ENCODE measurements at regions not wholly inside any gene's neighbourhood (a gene's known extent, or its start where the extent isn't known, plus 50 kb on each side); places are given as distances from the start of the nearest gene placed in this dataset.
"Not testable (repeated sequence)": the region's sequence is repeated elsewhere in the genome, so short reads cannot be mapped to it uniquely, and the experiment has no call there.

DNA sequence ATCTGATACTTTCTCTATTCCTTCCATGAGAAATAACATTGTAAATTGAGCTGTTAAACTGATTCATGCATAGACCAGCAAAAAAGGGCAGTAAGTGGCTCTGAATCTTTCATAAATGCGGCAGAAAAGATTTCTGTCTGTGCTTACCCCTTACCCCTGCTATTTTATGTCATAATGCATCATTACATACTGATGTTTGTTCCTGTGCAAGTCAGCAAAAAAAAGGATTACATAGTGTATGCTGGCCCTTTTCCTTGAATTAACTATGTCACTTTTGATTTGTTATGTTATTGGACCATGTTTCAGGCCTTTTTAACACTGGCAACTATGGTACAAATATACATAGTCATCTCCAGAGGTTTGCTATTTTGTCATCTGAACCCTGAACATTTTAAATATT lies 2159.7 kb downstream of the PCDH7 start:
- Histone ChIP-seq H3K4me3 (ENCODE audit: low read length) (no peak overlapping the region), H3K9ac (ENCODE audit: low read length) (no peak overlapping the region), H3K36me3 (ENCODE audit: control insufficient read depth, insufficient read depth, low read length, severe bottlenecking) (no peaks in the 10 kb centered on the region), H3K27me3 (replicated peaks; ENCODE audit: control insufficient read depth, insufficient read depth, low read length) (no peaks in the 10 kb centered on the region), H3K4me1 (ENCODE audit: control insufficient read depth, insufficient read depth, low read length) (peaks cover 9% of the 10 kb centered on the region), H3K9me3 (ENCODE audit: control insufficient read depth, low read length) (no peaks in the 10 kb centered on the region)
- no peak for DNase-seq (ENCODE audit: low read depth)

DNA sequence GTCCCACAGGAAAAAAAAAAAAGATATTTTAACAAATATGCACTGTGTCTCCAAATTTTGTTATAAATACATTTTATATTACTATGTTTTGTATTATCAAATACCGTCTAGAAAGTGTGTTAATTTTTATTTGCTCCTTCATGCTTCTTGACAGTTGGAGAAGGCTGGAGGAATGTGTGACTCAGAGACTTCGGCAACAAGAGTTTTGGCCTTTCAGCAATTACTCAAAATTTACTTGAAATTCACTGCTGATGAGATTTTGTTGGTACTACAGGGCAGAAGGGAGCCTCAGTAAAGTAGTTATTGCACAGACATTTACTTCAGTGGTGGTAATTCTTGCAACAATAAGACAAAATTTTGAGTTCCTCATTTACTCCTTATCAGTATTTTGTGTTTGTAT lies 2164.0 kb downstream of the PCDH7 start:
- H3K4me3 ChIP-seq (ENCODE audit: low read length), result peak overlapping the region; percentile 30
- no peaks in the 10 kb centered on the region for H3K36me3 ChIP-seq (ENCODE audit: control insufficient read depth, insufficient read depth, low read length, severe bottlenecking)
- H3K9ac ChIP-seq (ENCODE audit: low read length), result no peak overlapping the region
- H3K27me3 ChIP-seq (replicated peaks; ENCODE audit: control insufficient read depth, insufficient read depth, low read length), result no peaks in the 10 kb centered on the region
- H3K9me3 ChIP-seq (ENCODE audit: control insufficient read depth, low read length), result no peaks in the 10 kb centered on the region
- peak; percentile 22 for DNase-seq (ENCODE audit: low read depth)
- peaks cover 9% of the 10 kb centered on the region for H3K4me1 ChIP-seq (ENCODE audit: control insufficient read depth, insufficient read depth, low read length)

DNA sequence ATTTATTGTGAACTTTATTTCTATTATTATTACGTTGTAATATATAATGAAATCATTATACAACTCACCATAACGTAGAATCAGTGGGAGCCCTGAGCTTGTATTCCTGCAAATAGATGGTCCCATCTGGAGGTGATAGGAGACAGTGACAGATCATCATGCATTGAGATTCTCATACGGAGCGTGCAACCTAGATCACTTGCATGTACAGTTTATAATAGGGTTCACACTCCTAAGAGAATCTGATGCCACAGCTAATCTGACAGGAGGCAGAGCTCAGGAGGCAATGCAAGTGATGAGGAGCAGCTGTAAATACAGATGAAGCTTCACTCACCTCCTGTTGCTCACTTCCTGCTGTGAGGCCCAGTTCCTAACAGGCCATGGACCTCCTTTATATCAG lies 2170.2 kb downstream of the PCDH7 start:
- no peak for DNase-seq (ENCODE audit: low read depth)
- Histone ChIP-seq H3K4me1 (ENCODE audit: control insufficient read depth, insufficient read depth, low read length) (no peaks in the 10 kb centered on the region), H3K4me3 (ENCODE audit: low read length) (no peak overlapping the region), H3K27me3 (replicated peaks; ENCODE audit: control insufficient read depth, insufficient read depth, low read length) (no peaks in the 10 kb centered on the region), H3K36me3 (ENCODE audit: control insufficient read depth, insufficient read depth, low read length, severe bottlenecking) (no peaks in the 10 kb centered on the region), H3K9me3 (ENCODE audit: control insufficient read depth, low read length) (no peaks in the 10 kb centered on the region), H3K9ac (ENCODE audit: low read length) (no peak overlapping the region)

DNA sequence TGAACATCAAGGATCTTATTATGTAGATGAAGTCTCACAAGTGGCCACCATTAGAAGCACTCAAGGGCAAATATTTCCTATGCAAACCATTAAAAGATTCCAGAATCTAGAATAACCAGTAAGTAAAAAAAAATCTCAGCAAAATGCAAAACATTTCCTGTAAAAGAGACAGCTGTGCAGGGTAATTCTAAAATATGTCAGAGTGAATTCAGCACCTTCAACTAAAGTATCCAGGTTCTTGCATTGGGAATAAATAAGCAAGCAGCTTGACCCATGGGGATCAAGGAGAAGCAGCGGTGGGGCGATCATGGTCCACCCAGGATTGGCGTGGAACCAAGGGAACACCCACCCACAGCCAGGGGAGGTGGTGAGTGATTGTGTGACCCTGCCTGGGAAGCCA lies 2188.9 kb downstream of the PCDH7 start:
- H3K36me3 ChIP-seq (ENCODE audit: control insufficient read depth, insufficient read depth, low read length, severe bottlenecking), result no peaks in the 10 kb centered on the region
- no peak overlapping the region for H3K4me3 ChIP-seq (ENCODE audit: low read length)
- DNase-seq (ENCODE audit: low read depth), result no peak
- H3K9ac ChIP-seq (ENCODE audit: low read length), result no peak overlapping the region
- H3K27me3 ChIP-seq (replicated peaks; ENCODE audit: control insufficient read depth, insufficient read depth, low read length), result no peaks in the 10 kb centered on the region
- H3K9me3 ChIP-seq (ENCODE audit: control insufficient read depth, low read length), result peaks cover 13% of the 10 kb centered on the region
- no peaks in the 10 kb centered on the region for H3K4me1 ChIP-seq (ENCODE audit: control insufficient read depth, insufficient read depth, low read length)

DNA sequence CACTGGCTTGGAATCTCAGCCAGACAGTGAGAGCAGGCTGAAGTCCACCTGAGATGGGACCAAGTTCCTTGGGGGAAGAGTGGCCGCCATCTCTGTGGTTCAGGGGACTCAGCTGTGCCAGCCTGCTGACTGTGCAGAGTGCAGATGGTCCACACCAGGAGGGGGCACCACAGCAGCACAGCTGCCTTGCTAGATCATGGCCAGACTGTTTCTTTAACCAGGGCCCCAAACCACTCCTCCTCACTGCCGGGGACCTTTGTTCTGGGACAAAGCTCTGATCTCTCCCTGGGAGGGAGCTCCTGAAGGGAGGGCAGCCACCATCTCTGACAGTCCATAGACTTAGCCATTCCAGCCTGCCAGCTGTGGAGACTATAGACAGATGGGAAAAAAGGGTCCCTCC lies 2189.6 kb downstream of the PCDH7 start:
- Histone ChIP-seq H3K36me3 (ENCODE audit: control insufficient read depth, insufficient read depth, low read length, severe bottlenecking) (no peaks in the 10 kb centered on the region), H3K9ac (ENCODE audit: low read length) (no peak overlapping the region), H3K9me3 (ENCODE audit: control insufficient read depth, low read length) (peaks cover 13% of the 10 kb centered on the region), H3K27me3 (replicated peaks; ENCODE audit: control insufficient read depth, insufficient read depth, low read length) (no peaks in the 10 kb centered on the region), H3K4me1 (ENCODE audit: control insufficient read depth, insufficient read depth, low read length) (no peaks in the 10 kb centered on the region), H3K4me3 (ENCODE audit: low read length) (no peak overlapping the region)
- no peak for DNase-seq (ENCODE audit: low read depth)

DNA sequence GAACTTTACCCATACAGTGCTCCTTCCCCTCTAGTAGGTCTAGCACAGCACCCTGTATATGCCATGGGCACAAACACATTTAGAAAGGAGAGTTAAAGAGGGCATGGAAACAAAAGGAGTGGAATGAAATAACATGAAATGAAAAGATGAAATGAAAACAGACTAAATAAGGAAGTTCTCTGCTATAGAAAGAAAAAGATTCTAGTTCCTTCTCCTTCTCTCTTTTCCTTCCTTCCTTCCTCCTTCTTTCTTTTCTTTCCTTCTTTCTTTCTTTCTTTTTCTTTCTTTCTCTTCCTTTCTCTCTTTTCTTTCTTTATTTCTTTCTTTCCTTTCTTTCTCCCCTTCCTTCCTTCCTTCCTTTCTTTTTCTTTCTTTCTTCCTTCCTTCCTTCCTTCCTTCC lies 2197.4 kb downstream of the PCDH7 start:
- DNase-seq (ENCODE audit: low read depth), result no peak
- Histone ChIP-seq H3K9me3 (ENCODE audit: control insufficient read depth, low read length) (no peaks in the 10 kb centered on the region), H3K4me1 (ENCODE audit: control insufficient read depth, insufficient read depth, low read length) (no peaks in the 10 kb centered on the region), H3K4me3 (ENCODE audit: low read length) (no peak overlapping the region), H3K9ac (ENCODE audit: low read length) (no peak overlapping the region), H3K36me3 (ENCODE audit: control insufficient read depth, insufficient read depth, low read length, severe bottlenecking) (no peaks in the 10 kb centered on the region), H3K27me3 (replicated peaks; ENCODE audit: control insufficient read depth, insufficient read depth, low read length) (no peaks in the 10 kb centered on the region)

DNA sequence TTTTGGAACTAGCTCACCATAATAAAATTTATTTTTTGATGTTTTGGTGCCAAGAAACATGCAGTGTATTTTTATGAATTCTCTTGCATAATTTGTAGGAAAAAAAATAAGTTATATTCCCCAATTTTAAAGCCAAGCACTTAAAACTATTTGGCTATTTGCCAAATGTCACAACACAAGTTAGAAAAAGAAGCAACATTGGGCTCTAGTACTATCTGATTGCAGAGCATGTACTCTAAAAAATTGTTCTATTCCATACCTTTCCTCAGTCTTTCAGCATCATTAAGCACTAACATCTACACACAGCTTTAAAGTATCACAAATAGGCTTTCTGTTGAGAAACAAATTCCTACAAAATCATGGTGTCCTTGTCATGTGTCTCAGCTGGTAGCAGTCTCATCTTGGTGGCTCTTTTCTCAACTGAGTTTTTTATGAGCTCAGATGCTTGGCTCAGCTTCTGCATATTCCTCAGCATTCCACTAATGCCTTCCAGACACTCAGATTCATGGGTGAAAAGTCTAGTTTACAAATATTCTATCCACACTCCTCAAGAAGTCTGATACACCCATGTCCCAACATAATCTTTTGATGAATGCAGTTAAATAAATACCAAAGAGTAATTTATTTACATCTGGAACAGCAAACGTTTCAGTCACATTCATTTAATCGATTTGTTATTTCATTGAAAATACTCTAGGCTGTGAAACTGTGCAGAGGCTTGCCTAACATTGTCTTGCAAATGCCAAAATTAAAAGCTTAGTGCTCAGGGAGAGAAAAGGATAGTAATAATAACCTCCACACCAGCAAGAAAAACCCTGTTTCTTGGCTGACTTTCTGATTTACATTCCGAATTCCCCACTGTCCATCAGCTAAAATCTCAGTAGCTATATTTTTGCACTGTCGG lies 2209.9 kb downstream of the PCDH7 start:
- H3K4me1 ChIP-seq (ENCODE audit: control insufficient read depth, insufficient read depth, low read length), result peaks cover 21% of the 10 kb centered on the region
- peak overlapping the region; percentile 58 for H3K4me3 ChIP-seq (ENCODE audit: low read length)
- H3K36me3 ChIP-seq (ENCODE audit: control insufficient read depth, insufficient read depth, low read length, severe bottlenecking), result no peaks in the 10 kb centered on the region
- no peaks in the 10 kb centered on the region for H3K9me3 ChIP-seq (ENCODE audit: control insufficient read depth, low read length)
- peak; percentile 40 for DNase-seq (ENCODE audit: low read depth)
- no peaks in the 10 kb centered on the region for H3K27me3 ChIP-seq (replicated peaks; ENCODE audit: control insufficient read depth, insufficient read depth, low read length)
- peak overlapping the region; percentile 48 for H3K9ac ChIP-seq (ENCODE audit: low read length)

DNA sequence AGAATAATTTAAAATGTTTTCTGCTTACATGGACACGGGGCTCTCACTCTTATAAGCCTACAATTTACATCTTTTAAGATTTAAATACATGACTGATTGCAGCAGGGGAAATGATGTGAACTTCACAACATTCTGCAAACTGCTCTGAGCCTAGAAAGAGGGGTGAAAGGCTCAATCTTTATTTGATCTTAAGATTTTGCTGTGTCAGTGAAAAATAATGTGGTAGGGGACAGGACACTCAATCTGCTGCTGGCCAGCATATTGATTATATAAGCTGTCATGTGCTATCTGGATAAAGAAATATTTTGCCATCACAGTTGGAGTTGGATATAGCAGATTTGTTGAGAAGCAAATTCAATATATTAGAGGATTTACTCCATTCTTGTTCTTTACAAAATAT lies 2210.5 kb downstream of the PCDH7 start:
- Histone ChIP-seq H3K4me1 (ENCODE audit: control insufficient read depth, insufficient read depth, low read length) (peaks cover 21% of the 10 kb centered on the region), H3K9me3 (ENCODE audit: control insufficient read depth, low read length) (no peaks in the 10 kb centered on the region)
- no peak for DNase-seq (ENCODE audit: low read depth)

DNA sequence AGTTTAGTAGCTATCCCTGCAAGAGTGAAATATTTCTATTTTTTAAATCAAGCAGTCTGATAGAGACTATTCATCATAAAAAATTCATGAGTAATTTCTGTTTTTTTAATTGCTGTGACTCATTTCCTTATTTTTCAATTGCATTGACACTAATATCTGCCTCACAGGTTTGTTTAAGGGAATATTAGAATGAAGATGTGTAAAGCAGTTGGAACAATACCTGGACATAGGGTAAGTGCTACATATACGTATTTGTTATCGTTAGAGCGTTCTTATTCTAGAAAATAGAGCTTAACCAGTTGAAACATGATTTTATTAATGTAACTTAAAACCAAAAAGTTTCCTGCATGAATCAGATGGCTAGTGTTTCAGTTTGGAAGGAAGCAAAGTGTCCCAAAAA lies 2211.3 kb downstream of the PCDH7 start:
- Histone ChIP-seq H3K36me3 (ENCODE audit: control insufficient read depth, insufficient read depth, low read length, severe bottlenecking) (no peaks in the 10 kb centered on the region), H3K4me1 (ENCODE audit: control insufficient read depth, insufficient read depth, low read length) (peaks cover 21% of the 10 kb centered on the region), H3K4me3 (ENCODE audit: low read length) (no peak overlapping the region), H3K9me3 (ENCODE audit: control insufficient read depth, low read length) (no peaks in the 10 kb centered on the region), H3K9ac (ENCODE audit: low read length) (no peak overlapping the region), H3K27me3 (replicated peaks; ENCODE audit: control insufficient read depth, insufficient read depth, low read length) (no peaks in the 10 kb centered on the region)
- DNase-seq (ENCODE audit: low read depth), result peak; percentile 7

More for the DNA sequence above, 2210.5 kb downstream of the PCDH7 start:
- peak overlapping the region; percentile 48 for H3K9ac ChIP-seq (ENCODE audit: low read length)
- peak overlapping the region; percentile 58 for H3K4me3 ChIP-seq (ENCODE audit: low read length)
- H3K36me3 ChIP-seq (ENCODE audit: control insufficient read depth, insufficient read depth, low read length, severe bottlenecking), result no peaks in the 10 kb centered on the region
- H3K27me3 ChIP-seq (replicated peaks; ENCODE audit: control insufficient read depth, insufficient read depth, low read length), result no peaks in the 10 kb centered on the region

DNA sequence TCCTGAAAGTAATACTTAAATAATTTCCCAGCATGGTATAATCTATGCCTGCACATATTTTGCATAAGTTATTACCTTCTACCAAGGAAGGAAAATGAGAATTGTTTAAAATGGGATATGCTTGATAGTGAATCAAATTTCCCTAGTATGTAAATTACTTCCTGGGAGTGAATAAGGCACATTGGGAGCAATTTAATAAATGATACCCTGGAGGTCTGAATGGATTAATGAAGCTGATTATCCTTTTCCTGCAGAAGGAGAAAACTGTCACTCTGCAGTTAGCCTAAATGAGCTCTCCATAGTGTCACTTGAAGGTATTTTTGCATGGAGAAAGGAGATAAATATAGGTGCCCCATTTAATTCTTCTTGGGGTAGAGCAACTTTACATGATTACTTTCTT lies 2212.0 kb downstream of the PCDH7 start:
- Histone ChIP-seq H3K27me3 (replicated peaks; ENCODE audit: control insufficient read depth, insufficient read depth, low read length) (no peaks in the 10 kb centered on the region), H3K9ac (ENCODE audit: low read length) (no peak overlapping the region), H3K9me3 (ENCODE audit: control insufficient read depth, low read length) (no peaks in the 10 kb centered on the region), H3K4me3 (ENCODE audit: low read length) (no peak overlapping the region), H3K4me1 (ENCODE audit: control insufficient read depth, insufficient read depth, low read length) (peaks cover 21% of the 10 kb centered on the region), H3K36me3 (ENCODE audit: control insufficient read depth, insufficient read depth, low read length, severe bottlenecking) (no peaks in the 10 kb centered on the region)
- DNase-seq (ENCODE audit: low read depth), result no peak

DNA sequence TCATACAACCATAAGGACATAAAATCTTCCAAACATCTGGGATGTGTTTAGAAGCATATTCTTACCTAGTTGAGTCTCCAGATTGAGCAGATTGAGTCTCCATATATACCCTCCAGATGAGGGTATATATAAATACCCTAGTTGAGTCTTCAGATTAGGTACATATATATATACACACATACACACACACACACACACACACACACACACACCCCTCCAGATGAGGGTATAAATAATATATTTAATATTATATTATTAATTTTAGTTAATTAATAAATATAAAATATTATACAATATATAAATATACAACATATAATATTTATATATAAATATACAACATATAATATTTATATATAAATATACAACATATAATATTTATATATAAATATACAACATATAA lies 2219.1 kb downstream of the PCDH7 start:
- not testable (repeated sequence) for H3K36me3 ChIP-seq (ENCODE audit: control insufficient read depth, insufficient read depth, low read length, severe bottlenecking); H3K27me3 ChIP-seq (replicated peaks; ENCODE audit: control insufficient read depth, insufficient read depth, low read length); H3K9me3 ChIP-seq (ENCODE audit: control insufficient read depth, low read length); H3K9ac ChIP-seq (ENCODE audit: low read length); H3K4me3 ChIP-seq (ENCODE audit: low read length); DNase-seq (ENCODE audit: low read depth); H3K4me1 ChIP-seq (ENCODE audit: control insufficient read depth, insufficient read depth, low read length)

DNA sequence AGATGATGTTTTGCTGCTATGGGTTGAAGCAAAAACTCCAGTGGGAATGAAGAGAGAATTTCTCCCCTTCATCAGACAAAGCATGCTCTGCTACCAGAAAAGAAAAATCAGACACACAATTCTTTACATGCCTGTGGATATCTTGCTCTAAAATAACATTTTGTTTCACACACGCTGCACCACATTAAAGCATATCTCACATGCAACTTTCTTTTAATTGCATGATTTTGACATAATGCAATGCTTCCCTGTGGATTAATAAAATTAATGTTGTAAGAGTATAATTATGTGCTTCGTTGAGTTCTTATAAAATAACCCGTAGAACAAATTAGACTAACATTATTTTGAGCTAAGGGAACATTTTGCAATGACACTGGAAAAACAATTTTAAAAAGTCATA lies 2230.7 kb downstream of the PCDH7 start:
- DNase-seq (ENCODE audit: low read depth), result no peak
- Histone ChIP-seq H3K9me3 (ENCODE audit: control insufficient read depth, low read length) (peaks cover 4% of the 10 kb centered on the region), H3K4me1 (ENCODE audit: control insufficient read depth, insufficient read depth, low read length) (no peaks in the 10 kb centered on the region), H3K27me3 (replicated peaks; ENCODE audit: control insufficient read depth, insufficient read depth, low read length) (no peaks in the 10 kb centered on the region), H3K4me3 (ENCODE audit: low read length) (no peak overlapping the region), H3K36me3 (ENCODE audit: control insufficient read depth, insufficient read depth, low read length, severe bottlenecking) (no peaks in the 10 kb centered on the region), H3K9ac (ENCODE audit: low read length) (no peak overlapping the region)

All from adipocyte (in vitro differentiated cells).